Chondrocyte (in vitro differentiated cells): ENCODE measurements at regions not wholly inside any gene's neighbourhood (a gene's known extent, or its start where the extent isn't known, plus 50 kb on each side); places are given as distances from the start of the nearest gene placed in this dataset.

Source experiments
- DNase-seq: peaks from one replicate; pipeline ENCODE4 v3.0.0; 2021; ENCODE audit warnings: mixed read lengths, low spot score
- H3K27ac Mint-ChIP-seq: one replicate; pipeline ENCODE4 v1.8.0; 2021; ENCODE audit warnings: mild to moderate bottlenecking, moderate library complexity, mixed read lengths; ENCODE audit not compliant: unreplicated experiment
- H3K27me3 Mint-ChIP-seq: 2 replicates; pipeline ENCODE4 v1.8.0; 2021; ENCODE audit warnings: low read depth, mixed read lengths
- H3K36me3 Mint-ChIP-seq: 2 replicates; pipeline ENCODE4 v1.8.0; 2021; ENCODE audit warnings: low read depth, mixed read lengths
- H3K4me1 Mint-ChIP-seq: 2 replicates; pipeline ENCODE4 v1.8.0; 2021; ENCODE audit warnings: low read depth, mild to moderate bottlenecking, mixed read lengths
- H3K4me3 Mint-ChIP-seq: one replicate; pipeline ENCODE4 v1.8.0; 2021; ENCODE audit warnings: mild to moderate bottlenecking, moderate library complexity, mixed read lengths; ENCODE audit not compliant: unreplicated experiment
- H3K9me3 Mint-ChIP-seq: 2 replicates; pipeline ENCODE4 v1.8.0; 2021; ENCODE audit warnings: low read depth, mixed read lengths
- CTCF ChIP-seq: fragments of 200-600 bp; sonication (generic); IDR thresholded peaks from 2 replicates; pipeline ENCODE4 v1.5.0; 2021; ENCODE audit warnings: antibody characterized with exemption, mild to moderate bottlenecking, moderate library complexity

- Mint-ChIP-seq H3K36me3 (no peaks in the 10 kb centered on the region), H3K27me3 (no peaks in the 10 kb centered on the region), H3K4me3 (peak overlapping the region; percentile 84), H3K9me3 (no peaks in the 10 kb centered on the region), H3K4me1 (peaks cover 89% of the 10 kb centered on the region), H3K27ac (peak overlapping the region; percentile 100)
- TF ChIP-seq CTCF: no peak
- DNase-seq: no peak
These were observed 176.1 kb upstream of the KLF14 start for GRCh38 chr7:130909881-130910672.

GRCh38 chr7:130910949-130911944 lies 177.2 kb upstream of the KLF14 start:
- peaks cover 89% of the 10 kb centered on the region for H3K4me1 Mint-ChIP-seq
- peak overlapping the region; percentile 100 for H3K27ac Mint-ChIP-seq
- DNase-seq: no peak
- no peaks in the 10 kb centered on the region for H3K9me3 Mint-ChIP-seq
- peak overlapping the region; percentile 84 for H3K4me3 Mint-ChIP-seq
- no peaks in the 10 kb centered on the region for H3K36me3 Mint-ChIP-seq
- H3K27me3 Mint-ChIP-seq: no peaks in the 10 kb centered on the region
- TF ChIP-seq CTCF: no peak

- H3K27me3 Mint-ChIP-seq: no peaks in the 10 kb centered on the region
- H3K4me3 Mint-ChIP-seq: peak overlapping the region; percentile 84
- H3K27ac Mint-ChIP-seq: peak overlapping the region; percentile 100
- no peak for TF ChIP-seq CTCF
- no peak for DNase-seq
- H3K4me1 Mint-ChIP-seq: peaks cover 87% of the 10 kb centered on the region
- H3K9me3 Mint-ChIP-seq: no peaks in the 10 kb centered on the region
- no peaks in the 10 kb centered on the region for H3K36me3 Mint-ChIP-seq
These were observed 178.3 kb upstream of the KLF14 start for GRCh38 chr7:130912082-130912861.

GRCh38 chr7:130912862-130913638 lies 179.0 kb upstream of the KLF14 start:
- no peaks in the 10 kb centered on the region for H3K9me3 Mint-ChIP-seq
- H3K27ac Mint-ChIP-seq: peak overlapping the region; percentile 100
- H3K4me3 Mint-ChIP-seq: peak overlapping the region; percentile 84
- H3K36me3 Mint-ChIP-seq: no peaks in the 10 kb centered on the region
- DNase-seq: no peak
- no peaks in the 10 kb centered on the region for H3K27me3 Mint-ChIP-seq
- peaks cover 89% of the 10 kb centered on the region for H3K4me1 Mint-ChIP-seq
- no peak for TF ChIP-seq CTCF
